HG03175 (cell line): ENCODE measurements at regions not wholly inside any gene's neighbourhood (a gene's known extent, or its start where the extent isn't known, plus 50 kb on each side); places are given as distances from the start of the nearest gene placed in this dataset.
"Not testable (repeated sequence)": the region's sequence is repeated elsewhere in the genome, so short reads cannot be mapped to it uniquely, and the experiment has no call there.

Experiments
- ATAC-seq: cut with Tn5 transposase; IDR thresholded peaks from one replicate; pipeline ENCODE4 v1.9.1; 2021; ENCODE audit warnings: mild to moderate bottlenecking, moderate library complexity; ENCODE audit not compliant: unreplicated experiment

- ATAC-seq, result no peak
Observed at GRCh38 chr2:122743021-122743675, 987.7 kb downstream of the TSN start.

- ATAC-seq, result no peak
Observed at GRCh38 chr2:122745603-122746002, 990.2 kb downstream of the TSN start.

- no peak for ATAC-seq
Observed at GRCh38 chr2:122747670-122748069, 992.2 kb downstream of the TSN start.

DNA sequence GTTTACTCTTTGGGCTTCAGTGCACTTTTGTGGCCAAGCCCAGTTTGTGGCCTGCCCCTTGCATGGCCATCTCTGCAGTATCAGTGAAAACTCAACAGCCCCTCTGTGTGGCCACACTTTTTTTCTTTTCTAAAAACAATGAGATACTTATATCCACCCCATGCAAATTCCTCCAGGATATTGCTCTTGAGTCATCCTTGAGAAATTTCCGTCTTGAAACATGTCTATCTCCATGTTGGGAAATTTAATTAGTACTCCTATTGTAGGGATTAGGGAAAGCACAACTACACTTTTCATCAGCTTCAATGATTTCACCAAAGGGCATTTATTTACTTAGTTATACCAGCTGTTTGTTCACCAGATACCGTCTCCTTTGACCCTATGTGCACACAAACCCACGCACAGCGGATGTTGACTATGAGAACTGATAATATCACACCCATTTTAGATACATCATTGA lies 993.1 kb downstream of the TSN start:
- no peak for ATAC-seq

DNA sequence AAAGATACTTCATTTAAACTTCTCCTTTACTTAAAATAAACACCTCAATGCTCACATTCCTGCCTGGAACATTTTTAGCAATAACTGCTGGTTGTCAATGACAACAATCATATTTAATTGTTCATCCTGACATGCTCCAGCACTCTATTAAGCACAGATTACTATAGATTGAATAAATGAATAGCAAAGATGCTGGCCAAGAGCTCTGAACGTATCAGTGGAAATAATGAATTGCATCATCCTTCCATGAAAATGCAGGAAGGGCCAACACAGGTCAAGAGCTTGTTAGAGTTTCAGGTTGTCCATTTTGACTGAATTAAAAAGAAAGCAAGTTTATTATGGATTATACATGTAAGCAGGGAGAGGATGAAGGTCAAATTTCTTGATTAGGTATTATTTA lies 994.0 kb downstream of the TSN start:
- ATAC-seq, result no peak

DNA sequence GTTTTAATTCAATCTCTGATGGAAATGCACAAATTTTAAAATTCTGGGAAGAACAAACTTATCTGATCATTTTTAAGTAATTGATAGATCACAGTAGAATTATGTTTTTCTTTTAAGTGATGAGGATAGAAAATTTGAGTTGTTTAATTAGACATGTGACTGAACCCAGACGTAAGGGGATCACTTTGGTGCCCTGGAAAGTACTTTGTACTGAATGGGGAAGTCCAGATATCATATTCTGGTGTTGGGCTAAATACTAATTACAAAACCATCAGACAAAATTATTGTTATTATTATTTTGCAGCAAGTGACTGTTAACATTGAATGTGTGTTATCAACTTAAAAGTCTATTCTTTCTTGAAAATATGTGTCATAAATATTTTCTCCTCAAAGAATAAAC lies 994.6 kb downstream of the TSN start:
- no peak for ATAC-seq

DNA sequence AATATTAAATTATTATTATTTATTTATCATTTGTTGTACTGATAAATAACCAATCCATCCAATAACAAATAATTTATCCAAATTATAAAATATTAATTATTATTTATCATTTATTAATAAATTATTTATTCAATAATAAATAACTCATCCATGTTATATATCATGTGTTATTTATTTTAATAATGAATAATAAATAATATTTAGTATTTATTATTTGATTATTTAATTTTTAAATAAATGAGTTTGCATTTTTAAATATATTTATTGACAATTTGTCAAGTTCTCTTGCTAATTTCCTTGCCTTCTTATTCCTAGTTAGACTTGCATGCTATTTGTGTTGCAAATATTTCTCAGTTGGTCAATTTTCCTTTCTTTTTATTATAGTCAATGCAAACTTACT lies 995.4 kb downstream of the TSN start:
- no peak for ATAC-seq

DNA sequence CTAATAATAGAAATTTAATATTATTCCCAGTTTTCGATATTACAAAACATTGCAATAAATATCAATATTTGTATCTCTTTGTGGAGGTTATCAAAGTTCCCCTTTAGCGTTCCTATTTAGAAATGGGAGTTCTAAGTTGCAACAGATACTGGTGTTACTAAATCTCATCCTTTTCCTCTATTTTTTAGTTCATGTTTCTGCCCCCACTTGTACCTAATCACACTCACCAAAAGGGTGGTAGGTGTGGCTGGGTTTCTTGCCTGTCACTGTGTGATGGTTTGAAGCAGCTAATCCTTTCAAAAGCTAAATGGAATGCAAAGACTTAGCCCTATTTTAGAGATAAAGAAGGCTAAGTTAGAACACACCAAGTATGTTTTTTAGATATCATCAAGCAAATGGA lies 997.9 kb downstream of the TSN start:
- ATAC-seq, result no peak

GRCh38 chr2:122754561-122754960 lies 999.1 kb downstream of the TSN start:
- no peak for ATAC-seq

GRCh38 chr2:122755281-122755780 lies 999.9 kb downstream of the TSN start:
- no peak for ATAC-seq

DNA sequence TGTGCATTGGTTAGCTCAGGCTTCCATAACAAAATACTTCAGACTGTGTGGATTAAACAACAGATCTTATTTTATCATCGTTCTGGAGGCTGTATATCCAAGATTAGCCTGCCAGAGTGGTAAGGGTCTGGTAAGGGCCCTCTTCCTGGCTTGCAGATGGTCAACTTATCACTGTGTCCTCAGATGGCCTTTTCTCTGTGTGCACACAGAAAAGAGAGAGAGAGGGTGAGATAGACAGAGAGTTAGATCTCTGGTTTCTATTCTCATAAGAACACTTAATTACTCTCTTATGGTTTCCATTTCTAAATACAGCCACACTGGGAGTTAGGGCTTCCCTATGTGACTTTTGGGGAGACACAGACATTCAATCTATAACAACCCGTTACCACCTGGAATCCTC lies 1003.5 kb downstream of the TSN start:
- ATAC-seq, result no peak

- ATAC-seq, result no peak
Observed at GRCh38 chr2:122764014-122764413, 1008.6 kb downstream of the TSN start.

GRCh38 chr2:122780251-122780650 lies 1024.8 kb downstream of the TSN start:
- no peak for ATAC-seq

DNA sequence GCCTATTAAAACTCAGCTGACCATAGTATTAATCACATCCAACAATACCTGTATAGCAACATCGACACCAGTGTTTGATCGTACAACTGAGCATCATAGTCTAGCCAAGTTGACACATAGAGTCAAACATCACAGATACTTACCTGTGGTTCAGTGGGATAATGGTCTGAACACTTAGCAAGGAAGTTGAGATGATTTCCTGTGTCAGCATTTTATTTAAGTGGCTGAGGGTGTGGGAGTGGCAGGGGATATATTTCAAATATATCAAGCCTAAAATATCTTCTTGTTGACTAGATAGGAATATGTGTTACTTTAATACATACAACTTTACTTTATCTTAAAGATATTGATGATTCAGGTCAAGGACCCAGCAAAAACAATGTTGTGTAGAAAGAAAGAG lies 1038.6 kb downstream of the TSN start:
- no peak for ATAC-seq

DNA sequence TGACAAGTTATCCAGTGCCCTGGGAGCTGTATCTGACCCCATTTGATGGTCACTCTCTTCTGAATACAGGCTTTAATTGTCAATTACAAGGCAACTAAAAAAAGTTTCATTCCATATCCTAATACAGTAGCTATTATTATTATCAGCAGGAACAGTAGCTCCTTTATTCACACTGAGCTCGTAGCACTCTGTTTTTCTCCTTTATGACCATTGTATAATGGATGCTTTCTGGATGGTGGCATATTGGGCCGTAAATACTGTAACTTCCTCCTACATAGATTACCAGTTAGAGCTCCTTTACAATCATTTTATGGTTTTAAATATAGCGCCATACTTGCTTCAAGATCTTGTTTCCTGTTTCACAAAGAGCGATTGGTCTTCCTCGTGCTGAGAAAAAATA lies 1040.3 kb downstream of the TSN start:
- ATAC-seq, result no peak

DNA sequence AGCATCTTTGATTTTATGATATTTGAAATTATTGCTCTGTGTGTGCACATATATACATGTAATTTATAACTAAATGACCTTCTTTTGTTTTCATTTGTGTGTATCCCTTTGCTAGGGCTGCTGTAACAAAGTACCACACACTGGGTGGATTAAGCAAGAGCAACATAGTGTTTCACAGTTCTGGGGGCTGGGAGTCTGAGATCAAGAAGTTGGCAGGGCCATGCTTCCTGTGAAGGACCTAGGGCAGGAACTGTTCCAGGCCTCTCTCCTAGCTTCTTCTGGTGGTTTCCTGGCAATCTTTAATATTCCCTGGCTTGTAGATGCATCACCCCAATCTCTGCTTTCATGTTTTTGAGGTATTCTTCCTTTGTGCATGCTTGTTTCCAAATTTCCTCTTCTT lies 1043.9 kb downstream of the TSN start:
- no peak for ATAC-seq

DNA sequence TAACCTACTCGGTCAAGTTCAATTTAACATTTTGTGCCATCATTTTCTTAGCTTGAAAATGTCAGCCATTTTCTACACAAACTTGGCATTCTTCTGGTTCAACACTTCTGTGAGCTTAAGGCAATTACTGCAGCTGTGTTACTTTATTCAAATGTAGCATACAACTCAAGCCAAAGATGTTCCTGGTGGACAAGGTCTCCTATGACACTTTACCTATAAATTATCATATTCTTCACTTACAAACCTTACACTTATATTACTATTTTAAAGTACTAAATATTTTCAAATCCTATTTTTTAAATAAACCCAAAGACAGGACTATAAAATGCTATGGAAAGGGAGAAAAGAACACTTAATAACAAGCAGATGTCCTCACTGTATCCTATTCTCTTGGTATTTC lies 1045.3 kb downstream of the TSN start:
- no peak for ATAC-seq

DNA sequence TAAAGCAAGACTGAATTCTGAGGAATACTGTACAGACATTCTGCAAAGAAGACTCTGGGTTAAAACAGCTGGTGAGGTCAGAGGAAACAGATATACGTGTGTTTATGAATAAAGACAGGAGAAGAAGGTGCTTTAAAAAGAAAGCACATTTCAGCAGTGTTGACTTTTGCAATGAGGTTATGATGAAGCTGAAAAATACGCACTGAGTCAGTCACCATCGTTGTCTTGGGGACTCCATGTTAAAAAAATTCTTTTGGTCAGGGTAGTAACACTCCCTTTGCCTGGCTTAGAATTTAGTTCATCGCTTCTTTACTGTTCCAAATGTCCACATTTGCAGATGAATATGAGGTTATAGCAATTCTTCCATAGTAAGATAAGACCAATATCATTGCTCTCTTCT lies 1049.0 kb downstream of the TSN start:
- no peak for ATAC-seq

GRCh38 chr2:122805346-122805745 lies 1049.9 kb downstream of the TSN start:
- no peak for ATAC-seq

DNA sequence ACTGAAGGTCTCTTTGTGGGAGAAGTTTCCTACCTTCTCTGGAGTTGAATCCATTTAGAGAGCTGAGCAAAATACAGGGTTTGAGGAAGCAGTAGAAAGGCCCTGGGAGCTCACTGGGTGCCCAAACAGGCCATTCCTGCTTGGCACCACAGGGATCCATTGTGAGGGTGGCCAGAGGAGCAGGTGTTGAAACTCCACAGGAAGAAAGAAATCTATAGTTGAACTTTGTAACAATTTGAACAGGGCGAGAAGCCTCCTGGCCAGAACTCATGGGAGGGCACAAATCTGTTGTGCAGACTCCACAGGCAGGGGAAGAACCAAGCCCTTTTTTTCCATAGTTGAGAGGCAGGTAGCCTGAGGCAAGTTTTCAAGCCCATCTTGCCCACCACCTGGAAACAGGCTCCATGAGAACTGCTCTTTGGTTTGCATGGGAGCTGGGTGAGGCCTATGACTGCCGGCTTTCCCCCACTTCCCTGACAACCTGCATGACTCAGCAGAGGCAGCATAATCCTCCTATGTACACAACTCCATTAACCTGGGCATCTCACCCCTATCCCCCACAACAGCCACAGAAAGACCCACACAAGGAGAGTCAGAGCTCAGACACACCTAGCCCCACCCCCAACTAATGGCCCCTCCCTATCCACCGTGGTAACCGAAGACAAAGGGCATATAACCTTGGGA lies 1053.0 kb downstream of the TSN start:
- ATAC-seq, result no peak

DNA sequence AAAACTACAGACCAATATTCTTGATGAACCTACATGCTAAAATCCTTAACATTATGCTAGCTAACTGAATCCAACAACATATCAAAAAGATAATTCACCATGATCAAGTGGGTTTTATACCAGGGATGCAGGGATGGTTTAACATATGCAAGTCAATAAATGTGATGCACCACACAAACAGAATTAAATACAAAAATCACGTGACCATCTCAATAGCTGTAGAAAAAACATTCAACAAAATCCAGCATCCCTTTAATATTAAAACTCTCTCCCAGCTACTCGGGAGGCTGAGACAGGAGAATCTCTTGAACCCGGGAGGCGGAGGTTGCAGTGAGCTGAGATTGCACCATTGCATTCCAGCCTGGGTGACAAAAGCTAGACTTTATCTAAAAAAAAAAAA lies 1056.8 kb downstream of the TSN start:
- ATAC-seq, result not testable (repeated sequence)

DNA sequence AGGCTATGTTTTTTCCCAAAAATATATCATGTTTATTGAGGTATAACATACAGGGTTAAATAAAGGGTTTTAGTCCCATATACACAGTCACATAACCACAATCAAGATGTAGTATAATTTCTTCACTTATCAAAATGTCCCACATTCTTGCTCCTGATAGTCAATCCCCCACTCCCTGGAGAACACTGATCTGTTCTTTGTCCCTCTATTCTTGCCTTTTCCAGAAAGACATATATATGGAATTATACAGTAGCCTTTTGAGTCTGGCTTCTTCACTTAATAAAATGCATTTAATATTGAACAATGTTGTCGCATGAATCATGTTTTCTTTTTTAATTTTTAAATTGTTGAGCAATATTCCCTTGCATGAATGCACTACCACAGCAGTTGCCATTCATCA lies 1059.7 kb downstream of the TSN start:
- ATAC-seq, result no peak

- ATAC-seq, result no peak
Observed at GRCh38 chr2:122816803-122817202, 1061.4 kb downstream of the TSN start.
